ENCODE measurements at regions not wholly inside any gene's neighbourhood (a gene's known extent, or its start where the extent isn't known, plus 50 kb on each side); places are given as distances from the start of the nearest gene placed in this dataset.
A peak's percentile ranks its signal among the peaks of the same experiment; 100 is the strongest.
"Not testable (repeated sequence)": the region's sequence is repeated elsewhere in the genome, so short reads cannot be mapped to it uniquely, and the experiment has no call there.

DNA sequence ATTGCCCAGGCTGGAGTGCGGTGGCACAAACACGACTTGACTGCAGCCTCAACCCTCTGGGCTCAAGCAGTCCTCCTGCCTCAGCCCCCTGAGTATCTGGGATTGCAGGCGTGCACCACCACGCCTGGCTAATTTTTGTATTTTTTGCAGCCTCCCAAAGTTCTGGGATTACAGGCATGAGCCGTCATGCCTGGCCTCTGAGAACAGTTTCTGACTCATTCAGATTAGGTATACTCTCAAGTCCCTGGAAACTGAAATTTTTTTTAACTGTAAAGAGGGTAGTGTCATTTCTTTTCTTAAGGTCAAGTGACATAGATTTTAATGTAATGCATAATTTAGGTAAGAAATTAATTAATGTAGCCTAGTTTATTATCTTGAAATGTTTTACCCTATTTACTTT is 104.7 kb downstream of the SEPTIN7 start:
- intact Hi-C loops (cut with DNase I): loop anchor here in 8 of 10 donors (5.0 to 10.0 kb wide), 6 partner anchors 101 to 281 kb away; partner anchors contain the start of gene SEPTIN7 (in 6 of the 8)
- peaks cover 0 to 26% (median 3%) of the 10 kb centered on the region in 9 donors for H3K4me1 ChIP-seq
- DNase-seq: no peak

DNA sequence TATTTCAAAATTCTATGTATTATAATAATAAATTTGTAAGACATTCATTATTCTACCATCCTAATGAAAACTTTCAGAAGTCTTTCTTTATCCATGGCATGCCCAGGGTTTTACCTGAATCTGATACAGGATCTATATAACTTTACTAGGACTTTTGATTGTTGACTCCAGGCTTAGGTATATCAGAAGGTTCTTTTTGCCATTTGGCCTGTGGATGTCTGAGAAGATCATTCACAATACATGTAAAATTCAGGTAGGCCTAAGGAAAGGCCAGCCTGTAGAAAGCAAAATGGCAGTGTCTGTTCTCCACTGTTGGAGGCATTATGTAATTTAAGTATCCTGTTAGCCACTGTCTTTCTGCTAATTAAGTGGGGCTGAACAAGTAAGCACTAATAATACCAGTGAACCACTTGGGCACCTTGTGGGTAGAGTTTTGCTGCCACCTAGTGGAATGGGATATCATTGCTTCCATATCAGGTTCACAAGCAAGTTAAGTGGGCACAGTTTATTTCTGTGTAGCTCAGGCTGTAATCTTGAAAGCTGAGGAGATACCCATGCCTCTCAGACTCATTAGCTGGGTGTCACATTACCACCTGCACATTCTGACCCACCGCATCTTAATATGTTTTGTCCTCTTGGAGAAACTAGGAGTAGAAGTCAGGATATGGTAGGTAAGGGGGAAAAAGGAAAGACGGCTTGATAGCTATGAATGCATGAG is 105.5 kb downstream of the SEPTIN7 start:
- peaks cover 0 to 26% (median 3%) of the 10 kb centered on the region in 9 donors for H3K4me1 ChIP-seq
- H3K27ac ChIP-seq: peak overlapping the region in 3 of 10 donors; percentile 9 to 17 (median 11)
- H3K4me3 ChIP-seq: no peak overlapping the region
- intact Hi-C loops (cut with DNase I): loop anchor here in 9 of 10 donors (1.0 to 10.0 kb wide), 9 partner anchors 102 to 282 kb away; partner anchors contain the start of gene SEPTIN7 (in 6 of the 9)
- H3K9me3 ChIP-seq: no peaks in the 10 kb centered on the region
- no peaks in the 10 kb centered on the region for H3K27me3 ChIP-seq
- DNase-seq: peak in 1 of 2 donors; percentile 75
- ATAC-seq: peak; percentile 80 to 93 (median 90)
- TF ChIP-seq, protein P1, sequence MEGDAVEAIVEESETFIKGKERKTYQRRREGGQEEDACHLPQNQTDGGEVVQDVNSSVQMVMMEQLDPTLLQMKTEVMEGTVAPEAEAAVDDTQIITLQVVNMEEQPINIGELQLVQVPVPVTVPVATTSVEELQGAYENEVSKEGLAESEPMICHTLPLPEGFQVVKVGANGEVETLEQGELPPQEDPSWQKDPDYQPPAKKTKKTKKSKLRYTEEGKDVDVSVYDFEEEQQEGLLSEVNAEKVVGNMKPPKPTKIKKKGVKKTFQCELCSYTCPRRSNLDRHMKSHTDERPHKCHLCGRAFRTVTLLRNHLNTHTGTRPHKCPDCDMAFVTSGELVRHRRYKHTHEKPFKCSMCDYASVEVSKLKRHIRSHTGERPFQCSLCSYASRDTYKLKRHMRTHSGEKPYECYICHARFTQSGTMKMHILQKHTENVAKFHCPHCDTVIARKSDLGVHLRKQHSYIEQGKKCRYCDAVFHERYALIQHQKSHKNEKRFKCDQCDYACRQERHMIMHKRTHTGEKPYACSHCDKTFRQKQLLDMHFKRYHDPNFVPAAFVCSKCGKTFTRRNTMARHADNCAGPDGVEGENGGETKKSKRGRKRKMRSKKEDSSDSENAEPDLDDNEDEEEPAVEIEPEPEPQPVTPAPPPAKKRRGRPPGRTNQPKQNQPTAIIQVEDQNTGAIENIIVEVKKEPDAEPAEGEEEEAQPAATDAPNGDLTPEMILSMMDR (IDR thresholded peaks at IDR 0.05): peak; percentile 88 to 98 (median 91)
- 49 to 51% methylated on average over 2 of the region's 2 CpGs for WGBS, 2 donors
- H3K36me3 ChIP-seq: peaks cover 0 to 55% (median 17%) of the 10 kb centered on the region in 9 donors

More for the DNA sequence above, 104.7 kb downstream of the SEPTIN7 start:
- Histone ChIP-seq H3K27me3 (no peaks in the 10 kb centered on the region), H3K4me3 (no peak overlapping the region), H3K9me3 (no peaks in the 10 kb centered on the region), H3K27ac (peak overlapping the region in 1 of 10 donors; percentile 9), H3K36me3 (peaks cover 0 to 58% (median 17%) of the 10 kb centered on the region in 9 donors)
- TF ChIP-seq, protein P1 (IDR thresholded peaks at IDR 0.05): no peak
- WGBS, 2 donors: 71 to 74% methylated on average over 5 of the region's 5 CpGs
- ATAC-seq: peak in 2 of 8 donors; percentile 19 to 28

DNA sequence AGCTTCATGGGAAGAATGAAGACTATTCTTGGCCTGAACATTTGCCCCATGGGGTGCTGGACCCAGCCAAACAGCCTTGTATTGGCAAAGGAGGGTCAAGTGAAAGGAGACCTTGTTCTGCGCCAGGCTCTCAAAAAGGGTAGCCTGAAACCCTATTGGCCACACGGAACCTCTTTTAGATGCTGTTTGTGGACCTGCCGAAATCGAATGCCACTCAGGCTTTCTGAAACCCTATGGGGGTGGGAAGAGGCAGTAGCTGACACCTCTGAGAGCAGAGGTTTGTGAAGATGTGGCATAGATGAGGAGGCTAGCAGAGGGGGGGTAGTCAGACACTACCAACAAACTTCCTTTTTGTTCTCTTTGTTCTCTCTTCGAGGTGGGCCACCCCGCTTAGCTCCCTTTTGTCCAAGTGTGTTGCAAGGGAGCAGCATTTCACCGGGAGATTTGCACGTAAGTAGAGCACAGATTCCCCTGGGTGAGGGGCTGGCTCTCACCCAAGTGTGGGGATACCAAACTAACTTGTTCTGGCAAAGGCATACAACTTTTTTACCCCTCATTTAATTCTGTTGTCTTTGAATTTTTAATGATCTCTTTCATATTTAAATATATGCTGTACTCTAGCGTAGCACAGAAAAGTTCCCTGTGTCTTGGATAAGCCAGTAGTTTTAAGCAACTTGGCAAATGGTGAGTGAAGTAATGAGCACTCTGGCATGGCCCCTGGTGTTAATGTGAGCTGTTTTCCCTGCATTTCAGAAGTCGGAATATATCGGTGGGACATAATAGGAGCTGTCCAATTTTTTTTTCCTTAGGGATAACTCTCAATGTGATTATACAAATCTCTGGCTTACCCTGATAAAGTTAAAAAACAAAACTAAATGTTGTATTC is 107.7 kb downstream of the SEPTIN7 start:
- H3K27ac ChIP-seq: no peak overlapping the region
- H3K4me3 ChIP-seq: no peak overlapping the region
- H3K27me3 ChIP-seq: no peaks in the 10 kb centered on the region
- peak; percentile 19 to 50 for DNase-seq
- peaks cover 0 to 26% (median 3%) of the 10 kb centered on the region in 9 donors for H3K4me1 ChIP-seq
- TF ChIP-seq, protein P1 (IDR thresholded peaks at IDR 0.05): no peak
- H3K9me3 ChIP-seq: no peaks in the 10 kb centered on the region
- ATAC-seq: peak; percentile 9 to 42 (median 32)
- intact Hi-C loops (cut with DNase I): loop anchor here in 8 of 10 donors (5.0 to 10.0 kb wide), 6 partner anchors 104 to 284 kb away; partner anchors contain the start of gene SEPTIN7 (in 6 of the 8)
- WGBS, 2 donors: 54 to 55% methylated on average over 11 of the region's 11 CpGs
- peaks cover 0 to 33% (median 12%) of the 10 kb centered on the region in 9 donors for H3K36me3 ChIP-seq

DNA sequence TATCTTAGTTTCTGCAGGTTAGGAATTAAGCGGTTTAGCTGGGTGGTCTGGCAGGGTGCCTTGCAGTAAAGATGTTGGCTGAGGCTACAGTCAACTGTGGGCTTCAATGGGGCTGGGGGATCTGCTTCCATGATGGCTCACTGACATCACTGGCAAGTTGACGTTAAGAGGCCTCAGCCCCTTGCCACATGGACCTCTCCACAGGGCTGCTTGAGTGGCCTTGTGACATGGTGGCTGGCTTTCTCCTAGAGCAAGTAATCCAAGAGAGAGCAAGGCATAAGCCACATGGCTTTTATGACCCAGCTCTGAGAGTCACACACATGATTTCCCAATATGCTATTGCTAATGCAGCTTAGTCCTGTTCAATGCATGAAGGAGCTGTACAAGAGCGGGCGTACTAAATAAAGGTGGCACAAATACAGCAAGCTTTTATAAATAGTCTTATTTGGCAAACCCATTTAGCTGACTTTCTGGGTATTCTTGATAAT is 109.1 kb downstream of the SEPTIN7 start:
- DNase-seq (no peak), ATAC-seq (no peak)
- H3K36me3 ChIP-seq: peaks cover 0 to 20% (median 6%) of the 10 kb centered on the region in 9 donors
- H3K27me3 ChIP-seq: no peaks in the 10 kb centered on the region
- no peaks in the 10 kb centered on the region for H3K9me3 ChIP-seq
- H3K4me3 ChIP-seq: no peak overlapping the region
- peaks cover 0 to 26% (median 3%) of the 10 kb centered on the region in 9 donors for H3K4me1 ChIP-seq
- TF ChIP-seq, protein P1 (IDR thresholded peaks at IDR 0.05): no peak
- 96 to 97% methylated on average over 4 of the region's 4 CpGs for WGBS, 2 donors
- intact Hi-C loops (cut with DNase I): loop anchor here in 8 of 10 donors (5.0 to 10.0 kb wide), 8 partner anchors 67 to 405 kb away; partner anchors contain the start of gene SEPTIN7 (in 6 of the 8)
- no peak overlapping the region for H3K27ac ChIP-seq

DNA sequence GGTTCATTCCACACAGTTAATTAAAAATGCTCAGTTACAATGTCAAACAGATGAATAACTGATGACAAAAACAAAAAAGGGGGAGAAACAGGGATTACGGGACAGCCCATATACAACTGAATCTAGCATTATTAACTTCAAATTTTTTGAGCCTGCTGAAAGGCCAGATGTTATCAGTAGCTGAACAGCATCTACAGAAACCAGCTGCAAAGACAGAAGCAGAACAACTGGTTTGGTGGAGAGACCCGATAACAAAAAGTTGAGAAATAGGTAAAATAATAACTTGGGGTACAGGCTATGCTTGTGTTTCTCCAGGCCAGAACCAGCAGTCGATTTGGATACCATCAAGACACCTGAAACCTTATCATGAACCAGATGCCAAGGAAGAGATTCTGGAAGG is 109.8 kb downstream of the SEPTIN7 start:
- not testable (repeated sequence) for H3K9me3 ChIP-seq, H3K27me3 ChIP-seq, DNase-seq, ATAC-seq, H3K4me3 ChIP-seq, H3K27ac ChIP-seq
- intact Hi-C loops (cut with DNase I): loop anchor here in 2 of 10 donors (5.0 to 10.0 kb wide), 2 partner anchors 67 to 404 kb away; no protein-coding TSS in a partner anchor
- H3K36me3 ChIP-seq: peaks cover 0 to 13% (median 0%) of the 10 kb centered on the region in 9 donors
- 88 to 94% methylated on average over 3 of the region's 3 CpGs for WGBS, 2 donors
- peaks cover 0 to 26% (median 3%) of the 10 kb centered on the region in 9 donors for H3K4me1 ChIP-seq

DNA sequence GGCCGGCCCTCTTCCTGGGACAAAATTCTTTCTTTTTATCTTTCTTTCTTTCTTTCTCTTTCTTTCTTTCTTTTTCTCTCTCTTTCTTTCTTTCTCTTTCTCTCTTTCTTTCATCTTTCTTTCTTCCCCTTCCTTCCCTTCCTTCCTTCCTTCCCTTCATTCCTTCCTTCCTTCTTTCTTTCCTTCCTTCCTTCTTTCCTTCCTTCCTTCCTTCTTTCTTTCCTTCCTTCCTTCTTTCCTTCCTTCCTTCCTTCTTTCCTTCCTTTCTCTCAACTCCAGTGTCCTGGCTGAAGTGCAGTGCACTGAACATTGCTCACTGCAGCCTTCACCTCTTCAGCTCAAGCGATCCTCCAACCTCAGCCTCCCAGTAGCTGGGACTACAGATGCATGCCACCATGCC is 112.5 kb downstream of the SEPTIN7 start:
- H3K9me3 ChIP-seq, DNase-seq, H3K27ac ChIP-seq, ATAC-seq, H3K36me3 ChIP-seq, H3K27me3 ChIP-seq, H3K4me3 ChIP-seq: not testable (repeated sequence)
- intact Hi-C loops (cut with DNase I): loop anchor here in 2 of 10 donors (5.0 to 10.0 kb wide), 2 partner anchors 64 to 401 kb away; no protein-coding TSS in a partner anchor
- 95 to 99% methylated on average over 2 of the region's 2 CpGs for WGBS, 2 donors
- peaks cover 0 to 12% (median under 1%) of the 10 kb centered on the region in 9 donors for H3K4me1 ChIP-seq

All from heart right ventricle (tissue), 16 donors.